ENCODE measurements at regions not wholly inside any gene's neighbourhood (a gene's known extent, or its start where the extent isn't known, plus 50 kb on each side); places are given as distances from the start of the nearest gene placed in this dataset.
"Not testable (repeated sequence)": the region's sequence is repeated elsewhere in the genome, so short reads cannot be mapped to it uniquely, and the experiment has no call there.

DNA sequence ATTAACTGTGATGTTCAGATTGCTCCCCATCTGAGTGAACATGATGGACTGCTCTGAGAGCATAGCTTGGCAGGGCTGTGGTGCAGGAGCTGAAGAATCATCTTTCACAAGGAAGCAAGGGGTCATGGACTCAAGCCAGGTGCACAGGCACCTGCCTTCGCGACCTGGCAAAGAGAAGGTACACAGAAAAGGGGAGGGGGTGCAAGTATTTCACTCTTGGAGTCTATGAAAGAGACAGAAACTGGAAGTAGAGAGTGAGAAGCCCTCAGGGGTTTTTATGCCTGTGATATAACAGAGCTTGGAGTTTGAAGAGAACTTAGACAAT lies 232.6 kb upstream of the PLXNA2 start:
- peak overlapping the region in 1 of 5 donors; percentile 19 for H3K4me3 ChIP-seq (ENCODE audit: low read depth in 1 of 5, low read length in 5 of 5)
- peak overlapping the region; percentile 15 for H3K27ac ChIP-seq (ENCODE audit: low read depth, low read length)
- H3K4me1 ChIP-seq (ENCODE audit: control insufficient read depth in 5 of 5, insufficient read depth in 5 of 5, low read length in 5 of 5) = peaks cover 2 to 24% (median 16%) of the 10 kb centered on the region in 5 donors
- no peaks in the 10 kb centered on the region for H3K9me3 ChIP-seq (ENCODE audit: control insufficient read depth in 5 of 5, low read length in 5 of 5)
- no peaks in the 10 kb centered on the region for H3K27me3 ChIP-seq (ENCODE audit: control insufficient read depth in 5 of 5, insufficient read depth in 4 of 5, low read length in 5 of 5)
- no peaks in the 10 kb centered on the region for H3K36me3 ChIP-seq (ENCODE audit: control insufficient read depth in 5 of 5, insufficient read depth in 5 of 5, low read length in 5 of 5)
- no peak overlapping the region for H3K9ac ChIP-seq (ENCODE audit: low read length in 5 of 5)

GRCh38 chr1:208479435-208479834 lies 235.3 kb upstream of the PLXNA2 start:
- no peak overlapping the region for H3K4me3 ChIP-seq (ENCODE audit: low read depth in 1 of 5, low read length in 5 of 5)
- peaks cover 2 to 24% (median 16%) of the 10 kb centered on the region in 5 donors for H3K4me1 ChIP-seq (ENCODE audit: control insufficient read depth in 5 of 5, insufficient read depth in 5 of 5, low read length in 5 of 5)
- H3K27ac ChIP-seq (ENCODE audit: low read depth, low read length) = no peak overlapping the region
- no peaks in the 10 kb centered on the region for H3K27me3 ChIP-seq (ENCODE audit: control insufficient read depth in 5 of 5, insufficient read depth in 4 of 5, low read length in 5 of 5)
- H3K9me3 ChIP-seq (ENCODE audit: control insufficient read depth in 5 of 5, low read length in 5 of 5) = no peaks in the 10 kb centered on the region
- no peak overlapping the region for H3K9ac ChIP-seq (ENCODE audit: low read length in 5 of 5)
- H3K36me3 ChIP-seq (ENCODE audit: control insufficient read depth in 5 of 5, insufficient read depth in 5 of 5, low read length in 5 of 5) = no peaks in the 10 kb centered on the region

DNA sequence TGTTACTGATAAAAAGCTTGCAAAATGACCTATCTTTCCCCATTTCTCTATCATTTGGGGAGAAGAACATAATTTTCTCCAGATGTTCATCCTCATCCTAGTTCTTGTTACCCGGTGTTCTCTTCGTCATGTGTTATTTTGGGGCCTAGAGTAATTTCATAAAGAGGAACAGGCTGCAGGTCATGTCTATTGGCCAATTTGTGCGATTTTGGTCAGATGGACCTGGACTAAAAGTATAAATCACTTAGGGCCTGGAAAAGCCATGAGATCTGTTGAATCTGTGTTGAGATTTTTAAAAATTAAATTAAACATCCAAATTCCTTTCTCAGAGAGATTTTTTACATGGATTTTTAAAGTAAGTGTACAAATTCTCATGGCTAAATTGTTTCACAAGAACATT lies 241.3 kb upstream of the PLXNA2 start:
- no peak overlapping the region for H3K9ac ChIP-seq (ENCODE audit: low read length in 5 of 5)
- no peaks in the 10 kb centered on the region for H3K4me1 ChIP-seq (ENCODE audit: control insufficient read depth in 5 of 5, insufficient read depth in 5 of 5, low read length in 5 of 5)
- H3K9me3 ChIP-seq (ENCODE audit: control insufficient read depth in 5 of 5, low read length in 5 of 5) = no peaks in the 10 kb centered on the region
- H3K27me3 ChIP-seq (ENCODE audit: control insufficient read depth in 5 of 5, insufficient read depth in 4 of 5, low read length in 5 of 5) = no peaks in the 10 kb centered on the region
- H3K27ac ChIP-seq (ENCODE audit: low read depth, low read length) = no peak overlapping the region
- H3K4me3 ChIP-seq (ENCODE audit: low read depth in 1 of 5, low read length in 5 of 5) = no peak overlapping the region
- no peaks in the 10 kb centered on the region for H3K36me3 ChIP-seq (ENCODE audit: control insufficient read depth in 5 of 5, insufficient read depth in 5 of 5, low read length in 5 of 5)

DNA sequence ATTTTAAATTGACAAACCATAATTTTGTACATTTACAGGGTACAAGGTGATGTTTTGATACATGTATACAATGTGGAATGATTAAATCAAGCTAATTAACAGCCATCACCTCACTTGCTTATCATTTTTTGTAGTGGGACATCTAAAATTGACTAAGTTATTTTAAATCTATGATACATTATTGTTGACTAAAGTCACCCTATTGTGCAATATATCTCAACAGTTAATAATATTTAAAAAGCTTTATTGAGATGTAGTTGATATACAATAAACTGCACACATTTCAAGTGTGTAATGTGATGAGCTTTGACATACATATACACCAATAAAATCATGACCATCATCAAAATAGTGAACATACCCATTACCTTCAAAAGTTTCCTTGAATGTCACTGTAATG lies 242.5 kb upstream of the PLXNA2 start:
- H3K4me1 ChIP-seq (ENCODE audit: control insufficient read depth in 5 of 5, insufficient read depth in 5 of 5, low read length in 5 of 5) = no peaks in the 10 kb centered on the region
- H3K36me3 ChIP-seq (ENCODE audit: control insufficient read depth in 5 of 5, insufficient read depth in 5 of 5, low read length in 5 of 5) = no peaks in the 10 kb centered on the region
- H3K27ac ChIP-seq (ENCODE audit: low read depth, low read length) = no peak overlapping the region
- H3K9ac ChIP-seq (ENCODE audit: low read length in 5 of 5) = no peak overlapping the region
- H3K4me3 ChIP-seq (ENCODE audit: low read depth in 1 of 5, low read length in 5 of 5) = no peak overlapping the region
- no peaks in the 10 kb centered on the region for H3K9me3 ChIP-seq (ENCODE audit: control insufficient read depth in 5 of 5, low read length in 5 of 5)
- no peaks in the 10 kb centered on the region for H3K27me3 ChIP-seq (ENCODE audit: control insufficient read depth in 5 of 5, insufficient read depth in 4 of 5, low read length in 5 of 5)

- not testable (repeated sequence) for H3K27me3 ChIP-seq (ENCODE audit: control insufficient read depth in 5 of 5, insufficient read depth in 4 of 5, low read length in 5 of 5); H3K4me3 ChIP-seq (ENCODE audit: low read depth in 1 of 5, low read length in 5 of 5); H3K4me1 ChIP-seq (ENCODE audit: control insufficient read depth in 5 of 5, insufficient read depth in 5 of 5, low read length in 5 of 5); H3K9ac ChIP-seq (ENCODE audit: low read length in 5 of 5); H3K9me3 ChIP-seq (ENCODE audit: control insufficient read depth in 5 of 5, low read length in 5 of 5); H3K36me3 ChIP-seq (ENCODE audit: control insufficient read depth in 5 of 5, insufficient read depth in 5 of 5, low read length in 5 of 5); H3K27ac ChIP-seq (ENCODE audit: low read depth, low read length)
Measured at GRCh38 chr1:208488432-208488831, 244.2 kb upstream of the PLXNA2 start.

GRCh38 chr1:208496467-208497371 lies 252.5 kb upstream of the PLXNA2 start:
- H3K4me1 ChIP-seq (ENCODE audit: control insufficient read depth in 5 of 5, insufficient read depth in 5 of 5, low read length in 5 of 5) = peaks cover 0 to 9% (median 0%) of the 10 kb centered on the region in 5 donors
- no peaks in the 10 kb centered on the region for H3K36me3 ChIP-seq (ENCODE audit: control insufficient read depth in 5 of 5, insufficient read depth in 5 of 5, low read length in 5 of 5)
- no peak overlapping the region for H3K27ac ChIP-seq (ENCODE audit: low read depth, low read length)
- H3K9me3 ChIP-seq (ENCODE audit: control insufficient read depth in 5 of 5, low read length in 5 of 5) = peaks cover 0 to 5% (median 3%) of the 10 kb centered on the region in 5 donors
- no peaks in the 10 kb centered on the region for H3K27me3 ChIP-seq (ENCODE audit: control insufficient read depth in 5 of 5, insufficient read depth in 4 of 5, low read length in 5 of 5)
- no peak overlapping the region for H3K4me3 ChIP-seq (ENCODE audit: low read depth in 1 of 5, low read length in 5 of 5)
- H3K9ac ChIP-seq (ENCODE audit: low read length in 5 of 5) = no peak overlapping the region

GRCh38 chr1:208497866-208498541 lies 253.8 kb upstream of the PLXNA2 start:
- no peaks in the 10 kb centered on the region for H3K36me3 ChIP-seq (ENCODE audit: control insufficient read depth in 5 of 5, insufficient read depth in 5 of 5, low read length in 5 of 5)
- no peaks in the 10 kb centered on the region for H3K27me3 ChIP-seq (ENCODE audit: control insufficient read depth in 5 of 5, insufficient read depth in 4 of 5, low read length in 5 of 5)
- H3K27ac ChIP-seq (ENCODE audit: low read depth, low read length) = no peak overlapping the region
- peaks cover 0 to 5% (median 3%) of the 10 kb centered on the region in 5 donors for H3K9me3 ChIP-seq (ENCODE audit: control insufficient read depth in 5 of 5, low read length in 5 of 5)
- H3K4me3 ChIP-seq (ENCODE audit: low read depth in 1 of 5, low read length in 5 of 5) = no peak overlapping the region
- H3K9ac ChIP-seq (ENCODE audit: low read length in 5 of 5) = no peak overlapping the region
- peaks cover 0 to 9% (median 0%) of the 10 kb centered on the region in 5 donors for H3K4me1 ChIP-seq (ENCODE audit: control insufficient read depth in 5 of 5, insufficient read depth in 5 of 5, low read length in 5 of 5)

DNA sequence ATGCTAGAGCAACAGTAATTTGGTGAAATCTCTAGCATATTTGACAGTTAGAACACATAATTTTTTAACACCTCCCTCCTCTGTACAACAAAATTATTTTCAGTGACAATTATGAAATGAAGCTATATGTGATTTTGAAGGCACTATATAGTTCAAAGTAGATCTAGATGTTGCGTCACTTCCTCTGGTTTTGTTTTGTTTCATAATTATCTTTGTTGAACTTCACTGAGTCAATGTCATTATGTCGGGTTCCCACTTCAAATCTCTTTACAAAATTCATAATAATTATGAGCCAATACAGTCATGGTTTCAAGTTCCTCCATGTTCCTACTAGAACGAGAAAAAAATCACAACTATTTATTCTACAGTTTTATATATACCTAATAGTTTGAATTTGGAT lies 254.8 kb upstream of the PLXNA2 start:
- H3K4me3 ChIP-seq (ENCODE audit: low read depth in 1 of 5, low read length in 5 of 5) = no peak overlapping the region
- no peak overlapping the region for H3K9ac ChIP-seq (ENCODE audit: low read length in 5 of 5)
- no peak overlapping the region for H3K27ac ChIP-seq (ENCODE audit: low read depth, low read length)
- H3K27me3 ChIP-seq (ENCODE audit: control insufficient read depth in 5 of 5, insufficient read depth in 4 of 5, low read length in 5 of 5) = no peaks in the 10 kb centered on the region
- peaks cover 0 to 5% (median 3%) of the 10 kb centered on the region in 5 donors for H3K9me3 ChIP-seq (ENCODE audit: control insufficient read depth in 5 of 5, low read length in 5 of 5)
- no peaks in the 10 kb centered on the region for H3K36me3 ChIP-seq (ENCODE audit: control insufficient read depth in 5 of 5, insufficient read depth in 5 of 5, low read length in 5 of 5)
- H3K4me1 ChIP-seq (ENCODE audit: control insufficient read depth in 5 of 5, insufficient read depth in 5 of 5, low read length in 5 of 5) = peaks cover 0 to 9% (median 0%) of the 10 kb centered on the region in 5 donors

DNA sequence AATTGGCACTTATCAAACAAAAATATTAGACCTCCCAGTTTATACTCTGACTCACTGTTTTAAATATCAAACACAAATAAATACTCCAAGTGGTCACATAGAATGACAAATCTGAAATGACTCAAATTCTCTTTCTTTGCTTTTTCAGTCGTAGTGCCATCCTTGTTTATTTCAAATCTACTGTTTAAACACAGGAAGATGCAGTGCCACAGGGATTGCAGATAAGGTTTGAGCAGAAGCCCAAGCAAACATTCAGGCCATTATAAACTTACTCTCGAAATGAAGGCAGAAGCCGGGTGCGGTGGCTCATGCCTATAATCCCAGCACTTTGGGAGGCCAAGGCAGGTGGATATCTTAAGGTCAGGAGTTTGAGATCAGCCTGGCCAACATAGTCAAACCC lies 255.4 kb upstream of the PLXNA2 start:
- Histone ChIP-seq H3K9me3 (ENCODE audit: control insufficient read depth in 5 of 5, low read length in 5 of 5) (peaks cover 0 to 5% (median 3%) of the 10 kb centered on the region in 5 donors), H3K9ac (ENCODE audit: low read length in 5 of 5) (no peak overlapping the region), H3K27me3 (ENCODE audit: control insufficient read depth in 5 of 5, insufficient read depth in 4 of 5, low read length in 5 of 5) (no peaks in the 10 kb centered on the region), H3K4me3 (ENCODE audit: low read depth in 1 of 5, low read length in 5 of 5) (no peak overlapping the region), H3K36me3 (ENCODE audit: control insufficient read depth in 5 of 5, insufficient read depth in 5 of 5, low read length in 5 of 5) (no peaks in the 10 kb centered on the region), H3K4me1 (ENCODE audit: control insufficient read depth in 5 of 5, insufficient read depth in 5 of 5, low read length in 5 of 5) (peaks cover 0 to 9% (median 0%) of the 10 kb centered on the region in 5 donors), H3K27ac (ENCODE audit: low read depth, low read length) (no peak overlapping the region)

DNA sequence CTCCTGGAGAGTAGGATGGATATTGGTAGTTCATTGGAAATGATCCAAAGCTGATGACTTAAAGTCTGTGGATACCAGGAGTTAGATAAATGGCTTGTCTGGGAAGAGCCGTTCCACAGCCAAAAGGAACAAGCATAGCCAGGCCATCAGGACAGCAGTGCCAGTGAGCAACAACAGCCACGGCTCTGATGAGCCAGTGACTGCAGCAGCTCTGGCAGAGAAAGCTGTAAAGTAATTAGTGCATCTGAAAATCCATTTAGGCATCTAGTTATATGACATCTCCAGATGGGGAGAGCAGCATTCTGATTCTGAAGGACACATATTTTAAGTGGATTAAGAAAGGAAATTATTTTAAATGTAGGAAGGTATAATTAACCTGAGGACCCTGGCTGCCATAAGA lies 256.2 kb upstream of the PLXNA2 start:
- Histone ChIP-seq H3K4me1 (ENCODE audit: control insufficient read depth in 5 of 5, insufficient read depth in 5 of 5, low read length in 5 of 5) (peaks cover 0 to 9% (median 0%) of the 10 kb centered on the region in 5 donors), H3K4me3 (ENCODE audit: low read depth in 1 of 5, low read length in 5 of 5) (no peak overlapping the region), H3K36me3 (ENCODE audit: control insufficient read depth in 5 of 5, insufficient read depth in 5 of 5, low read length in 5 of 5) (no peaks in the 10 kb centered on the region), H3K9me3 (ENCODE audit: control insufficient read depth in 5 of 5, low read length in 5 of 5) (peaks cover 0 to 5% (median 3%) of the 10 kb centered on the region in 5 donors), H3K27me3 (ENCODE audit: control insufficient read depth in 5 of 5, insufficient read depth in 4 of 5, low read length in 5 of 5) (no peaks in the 10 kb centered on the region), H3K27ac (ENCODE audit: low read depth, low read length) (no peak overlapping the region), H3K9ac (ENCODE audit: low read length in 5 of 5) (no peak overlapping the region)
